Activated T-cell treated with anti-CD3 and anti-CD28 coated beads for 24 hours (primary cell): ENCODE measurements at regions not wholly inside any gene's neighbourhood (a gene's known extent, or its start where the extent isn't known, plus 50 kb on each side); places are given as distances from the start of the nearest gene placed in this dataset.

Source experiments
- DNase-seq: peaks from one replicate; pipeline ENCODE4 v3.0.0-alpha.2; 2020; ENCODE audit warnings: low read depth

GRCh38 chr2:238654479-238655197 is 193.2 kb upstream of the TWIST2 start:
- no peak for DNase-seq

- no peak for DNase-seq
Observed at GRCh38 chr2:238655198-238655860, 192.6 kb upstream of the TWIST2 start.

- no peak for DNase-seq
Observed at GRCh38 chr2:238655974-238656722, 191.7 kb upstream of the TWIST2 start.

GRCh38 chr2:238657132-238658053 is 190.5 kb upstream of the TWIST2 start:
- DNase-seq: no peak

GRCh38 chr2:238658054-238658407 is 189.9 kb upstream of the TWIST2 start:
- no peak for DNase-seq

GRCh38 chr2:238658820-238659219 is 189.1 kb upstream of the TWIST2 start:
- no peak for DNase-seq

GRCh38 chr2:238659231-238659630 is 188.7 kb upstream of the TWIST2 start:
- no peak for DNase-seq

- DNase-seq: no peak
Observed at GRCh38 chr2:238663586-238663985, 184.3 kb upstream of the TWIST2 start.

- DNase-seq: no peak
Observed at GRCh38 chr2:238665919-238666318, 182.0 kb upstream of the TWIST2 start.

- DNase-seq: no peak
Observed at GRCh38 chr2:238666543-238666942, 181.3 kb upstream of the TWIST2 start.

GRCh38 chr2:238667008-238667407 is 180.9 kb upstream of the TWIST2 start:
- no peak for DNase-seq

- no peak for DNase-seq
Observed at GRCh38 chr2:238667639-238668038, 180.2 kb upstream of the TWIST2 start.

- no peak for DNase-seq
Observed at GRCh38 chr2:238668426-238668825, 179.5 kb upstream of the TWIST2 start.

- DNase-seq: no peak
Observed at GRCh38 chr2:238669046-238669445, 178.8 kb upstream of the TWIST2 start.

- no peak for DNase-seq
Observed at GRCh38 chr2:238669581-238670080, 178.3 kb upstream of the TWIST2 start.

- no peak for DNase-seq
Observed at GRCh38 chr2:238670111-238670585, 177.7 kb upstream of the TWIST2 start.

- no peak for DNase-seq
Observed at GRCh38 chr2:238682536-238682935, 165.3 kb upstream of the TWIST2 start.

GRCh38 chr2:238684362-238685326 is 163.2 kb upstream of the TWIST2 start:
- DNase-seq: no peak

GRCh38 chr2:238685327-238685709 is 162.6 kb upstream of the TWIST2 start:
- DNase-seq: no peak

- DNase-seq: no peak
Observed at GRCh38 chr2:238685713-238686112, 162.2 kb upstream of the TWIST2 start.

GRCh38 chr2:238686223-238686622 is 161.7 kb upstream of the TWIST2 start:
- DNase-seq: no peak
